ENCODE measurements at regions not wholly inside any gene's neighbourhood (a gene's known extent, or its start where the extent isn't known, plus 50 kb on each side); places are given as distances from the start of the nearest gene placed in this dataset.

GRCh38 chr11:71151561-71151960 is 100.8 kb downstream of the SHANK2 start:
- TF ChIP-seq NFRKB (IDR thresholded peaks at IDR 0.05) (no peak), FOXK2 (IDR thresholded peaks at IDR 0.05) (no peak), HDGF (IDR thresholded peaks at IDR 0.05; ENCODE audit: borderline replicate concordance) (no peak), ELF4 (IDR thresholded peaks at IDR 0.05) (no peak), FOXA1 (IDR thresholded peaks at IDR 0.05) (no peak), ARNT (IDR thresholded peaks at IDR 0.05) (no peak), LEF1 (IDR thresholded peaks at IDR 0.05; ENCODE audit: borderline replicate concordance) (no peak)
